GM18498 (cell line): ENCODE measurements at regions not wholly inside any gene's neighbourhood (a gene's known extent, or its start where the extent isn't known, plus 50 kb on each side); places are given as distances from the start of the nearest gene placed in this dataset.
A peak's percentile ranks its signal among the peaks of the same experiment; 100 is the strongest.
"Not testable (repeated sequence)": the region's sequence is repeated elsewhere in the genome, so short reads cannot be mapped to it uniquely, and the experiment has no call there.

Experiments used
- ATAC-seq: cut with Tn5 transposase; IDR thresholded peaks from one replicate; pipeline ENCODE4 v1.9.1; 2021; ENCODE audit warnings: mild to moderate bottlenecking, moderate library complexity; ENCODE audit not compliant: unreplicated experiment

- ATAC-seq = no peak
Measured at GRCh38 chr11:79515781-79516180, 75.0 kb upstream of the TENM4 start.

- ATAC-seq = no peak
Measured at GRCh38 chr11:79514695-79515094, 73.9 kb upstream of the TENM4 start.

GRCh38 chr11:79514290-79514689 lies 73.5 kb upstream of the TENM4 start:
- ATAC-seq = no peak

- no peak for ATAC-seq
Measured at GRCh38 chr11:79512706-79513469, 72.1 kb upstream of the TENM4 start.

GRCh38 chr11:79510960-79511359 lies 70.1 kb upstream of the TENM4 start:
- ATAC-seq = no peak

GRCh38 chr11:79508461-79508860 lies 67.6 kb upstream of the TENM4 start:
- no peak for ATAC-seq

GRCh38 chr11:79507706-79508105 lies 66.9 kb upstream of the TENM4 start:
- no peak for ATAC-seq

- no peak for ATAC-seq
Measured at GRCh38 chr11:79506734-79507344, 66.0 kb upstream of the TENM4 start.

GRCh38 chr11:79506124-79506523 lies 65.3 kb upstream of the TENM4 start:
- ATAC-seq = no peak

GRCh38 chr11:79503028-79503427 lies 62.2 kb upstream of the TENM4 start:
- no peak for ATAC-seq

GRCh38 chr11:79501707-79502106 lies 60.9 kb upstream of the TENM4 start:
- ATAC-seq = no peak

- not testable (repeated sequence) for ATAC-seq
Measured at GRCh38 chr11:79499929-79500328, 59.1 kb upstream of the TENM4 start.

GRCh38 chr11:79498667-79499066 lies 57.8 kb upstream of the TENM4 start:
- ATAC-seq = no peak

- ATAC-seq = peak; percentile 87
Measured at GRCh38 chr11:79493555-79494171, 52.8 kb upstream of the TENM4 start.

- ATAC-seq = no peak
Measured at GRCh38 chr11:79492008-79492407, 51.2 kb upstream of the TENM4 start.
